Spinal cord (tissue), 9 donors: ENCODE measurements at regions not wholly inside any gene's neighbourhood (a gene's known extent, or its start where the extent isn't known, plus 50 kb on each side); places are given as distances from the start of the nearest gene placed in this dataset.

Experiments
- DNase-seq, 6 donors: peaks; one replicate each; pipeline versions ENCODE4 v3.0.0 to v3.0.0-alpha.2; 2013 to 2015; ENCODE audit warnings: low spot score in 6 of 6, low read depth in 4 of 6
- H3K27ac ChIP-seq: one replicate; pipeline ENCODE4 v1.5.1; 2013; ENCODE audit warnings: low read depth, low read length, control low read depth
- H3K27me3 ChIP-seq: one replicate; pipeline ENCODE4 v1.6.1; 2013; ENCODE audit warnings: low read length; ENCODE audit not compliant: control insufficient read depth, insufficient read depth
- H3K36me3 ChIP-seq: one replicate; pipeline ENCODE4 v1.6.1; 2013; ENCODE audit warnings: low read length; ENCODE audit not compliant: control insufficient read depth, insufficient read depth
- H3K4me1 ChIP-seq: one replicate; pipeline ENCODE4 v1.6.1; 2013; ENCODE audit warnings: low read length; ENCODE audit not compliant: control insufficient read depth, insufficient read depth
- H3K4me3 ChIP-seq: one replicate; pipeline ENCODE4 v1.5.1; 2013; ENCODE audit warnings: low read depth, low read length, control low read depth
- H3K9me3 ChIP-seq: one replicate; pipeline ENCODE4 v1.6.1; 2013; ENCODE audit warnings: low read length; ENCODE audit not compliant: control insufficient read depth, insufficient read depth
- WGBS: methylation state at CpG from one replicate; pipeline ENCODE4 v1.1.5; 2013; ENCODE audit warnings: missing lambda C conversion rate; ENCODE audit not compliant: insufficient coverage; 5-methylcytosine and 5-hydroxymethylcytosine counted together
- donor health status: healthy.

DNA sequence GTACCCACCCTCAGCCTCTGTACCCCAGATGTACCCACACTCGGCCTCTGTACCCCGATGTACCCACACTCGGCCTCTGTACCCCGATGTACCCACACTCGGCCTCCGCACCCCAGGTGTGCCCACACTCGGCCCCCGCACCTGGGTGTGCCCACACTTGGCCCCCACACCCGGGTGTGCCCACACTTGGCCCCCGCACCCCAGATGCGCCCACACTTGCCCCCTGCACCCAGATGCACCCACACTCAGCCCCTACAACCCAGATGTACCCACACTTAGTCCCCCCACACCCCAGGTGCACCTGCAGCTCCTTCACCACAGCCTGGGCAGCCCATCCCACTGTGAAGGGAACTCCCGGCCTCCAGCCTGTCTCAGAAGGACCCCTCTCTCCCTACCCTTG is 69.7 kb downstream of the PEX11G start:
- Histone ChIP-seq H3K9me3 (no peaks in the 10 kb centered on the region), H3K4me3 (no peak overlapping the region), H3K27me3 (no peaks in the 10 kb centered on the region), H3K4me1 (no peaks in the 10 kb centered on the region), H3K36me3 (peaks cover 43% of the 10 kb centered on the region), H3K27ac (no peak overlapping the region)
- DNase-seq: no peak
- WGBS: 98% methylated on average over 12 of the region's 12 CpGs

GRCh38 chr19:7419777-7420439 is 68.9 kb downstream of the PEX11G start:
- WGBS: 100% methylated on average over 6 of the region's 10 CpGs
- H3K4me1 ChIP-seq: no peaks in the 10 kb centered on the region
- H3K9me3 ChIP-seq: no peaks in the 10 kb centered on the region
- H3K36me3 ChIP-seq: peaks cover 43% of the 10 kb centered on the region
- H3K27ac ChIP-seq: no peak overlapping the region
- H3K27me3 ChIP-seq: no peaks in the 10 kb centered on the region
- no peak overlapping the region for H3K4me3 ChIP-seq
- no peak for DNase-seq

GRCh38 chr19:7421941-7422744 is 66.7 kb downstream of the PEX11G start:
- Histone ChIP-seq H3K9me3 (no peaks in the 10 kb centered on the region), H3K27ac (no peak overlapping the region), H3K27me3 (no peaks in the 10 kb centered on the region), H3K4me1 (no peaks in the 10 kb centered on the region), H3K36me3 (peaks cover 42% of the 10 kb centered on the region), H3K4me3 (no peak overlapping the region)
- DNase-seq: no peak
- WGBS: 93% methylated on average over 16 of the region's 17 CpGs
